K562 (cell line): ENCODE measurements at regions not wholly inside any gene's neighbourhood (a gene's known extent, or its start where the extent isn't known, plus 50 kb on each side); places are given as distances from the start of the nearest gene placed in this dataset.

Source experiments
- ATAC-seq: fragments of 200-7000 bp; cut with Tn5 transposase; 3 replicates; pipeline ENCODE4 v1.9.1; 2020; ENCODE audit warnings: moderate library complexity
- BruUV-seq: library from RNA; stranded (reverse); fragments of 400-500 nt; replicated peaks from 2 replicates; lab custom pipeline; 2021; lab: Mats Ljungman, UMichigan
- CTCF ChIA-PET: fragments of 300-600 bp; formaldehyde crosslinking; extraction: SDS; loops from one replicate; lab custom pipeline; 2021; ENCODE audit warnings: low intra/inter-chr PET ratio; lab: Yijun Ruan, JAX
- POLR2A ChIA-PET: fragments of 300-600, 350-650 bp; sonication (Branson Sonifier 250); formaldehyde crosslinking; extraction: SDS; loops from one replicate; lab custom pipeline; 2021; ENCODE audit warnings: antibody characterized with exemption, inconsistent platforms; lab: Yijun Ruan, JAX
- DNase-seq, 4 experiments: peaks; one replicate each; pipeline versions ENCODE4 v3.0.0 to v3.0.0-alpha.2; 2011 to 2018; ENCODE audit warnings: low spot score in 3 of 4, mixed read lengths in 3 of 4; ENCODE audit errors: extremely low read depth in 1 of 4
- FAIRE-seq: peaks from 2 replicates; lab custom pipeline; 2011; peaks lifted over from hg19 to GRCh38; lab: Jason Lieb, UNC
- H2AFZ ChIP-seq: 2 replicates; pipeline ENCODE4 v1.6.0; 2011; ENCODE audit warnings: low read depth, low read length, control low read depth, inconsistent platforms
- H3K27ac ChIP-seq: fragments of 200-600 bp; 3 replicates; pipeline ENCODE4 v1.8.0; 2011; ENCODE audit warnings: low read depth, mild to moderate bottlenecking, control low read depth, inconsistent platforms, low read length, moderate library complexity, mixed read lengths; ENCODE audit errors: extremely low read depth
- H3K27me3 ChIP-seq, 2 experiments: fragments of 300-600 bp in 1 of 2; 2 replicates in 1 of 2; 3 replicates in 1 of 2; pipeline versions ENCODE4 v1.6.0 to v1.8.0; 2011; ENCODE audit warnings: inconsistent platforms in 2 of 2, low read length in 2 of 2, mild to moderate bottlenecking in 1 of 2, mixed read lengths in 1 of 2, moderate library complexity in 1 of 2; ENCODE audit not compliant: control insufficient read depth in 2 of 2, insufficient read depth in 2 of 2
- H3K36me3 ChIP-seq: fragments of 300-600 bp; 3 replicates; pipeline ENCODE4 v1.8.0; 2011; ENCODE audit warnings: mild to moderate bottlenecking, low read length, inconsistent platforms; ENCODE audit not compliant: control insufficient read depth, insufficient read depth
- H3K4me1 ChIP-seq, 2 experiments: fragments of 200-600 bp in 1 of 2; replicated peaks in 1 of 2; 2 replicates in 1 of 2; 3 replicates in 1 of 2; pipeline versions ENCODE4 v1.5.1 to v1.8.0; 2011; ENCODE audit warnings: inconsistent platforms in 2 of 2, low read length in 2 of 2, mild to moderate bottlenecking in 1 of 2, mixed read lengths in 1 of 2, moderate library complexity in 1 of 2; ENCODE audit not compliant: control insufficient read depth in 2 of 2, insufficient read depth in 2 of 2
- H3K4me2 ChIP-seq: 2 replicates; pipeline ENCODE4 v1.6.1; 2011; ENCODE audit warnings: low read length, control low read depth, inconsistent platforms, mixed read lengths; ENCODE audit not compliant: insufficient read depth
- H3K4me3 ChIP-seq: fragments of 200-600 bp; sonication (generic), shearing (Covaris generic); 2 replicates; pipeline ENCODE4 v1.5.1; 2016; ENCODE audit warnings: control low read depth, inconsistent platforms
- H3K79me2 ChIP-seq: fragments of 200-600 bp; 3 replicates; pipeline ENCODE4 v1.8.0; 2011; ENCODE audit warnings: low read length, inconsistent platforms; ENCODE audit not compliant: control insufficient read depth, insufficient read depth
- H3K9ac ChIP-seq, 2 experiments: 2 replicates each; pipeline versions ENCODE4 v1.6.0 to v1.6.1; 2011; ENCODE audit warnings: low read depth in 2 of 2, low read length in 2 of 2, control low read depth in 1 of 2, inconsistent platforms in 1 of 2, mild to moderate bottlenecking in 1 of 2, mixed read lengths in 1 of 2; ENCODE audit not compliant: insufficient read depth in 1 of 2
- H3K9me1 ChIP-seq: one replicate; pipeline ENCODE4 v1.6.0; 2011; ENCODE audit warnings: inconsistent platforms, mild to moderate bottlenecking, low read length, moderate library complexity; ENCODE audit not compliant: control insufficient read depth, insufficient read depth
- H3K9me3 ChIP-seq: replicated peaks from 2 replicates; pipeline ENCODE4 v1.5.1; 2011; ENCODE audit warnings: low read depth, low read length, inconsistent platforms; ENCODE audit not compliant: control insufficient read depth, insufficient read depth
- H4K20me1 ChIP-seq: replicated peaks from 2 replicates; pipeline ENCODE4 v1.6.1; 2011; ENCODE audit warnings: low read length, inconsistent platforms, mixed read lengths; ENCODE audit not compliant: control insufficient read depth, insufficient read depth
- BCOR ChIP-seq: fragments of 450-650 bp; IDR thresholded peaks from 2 replicates; pipeline ENCODE4 v1.6.1; 2016
- GMEB1 ChIP-seq: fragments of 250-450 bp; sonication (Bioruptor Pico); IDR thresholded peaks from 2 replicates; pipeline ENCODE4 v1.4.0; 2020; ENCODE audit warnings: mild to moderate bottlenecking
- HDAC1 ChIP-seq, 2 experiments: fragments of 450-650 bp; IDR thresholded peaks; 2 replicates each; pipeline ENCODE4 v1.6.1; 2016 to 2017; ENCODE audit warnings: inconsistent platforms in 1 of 2, mild to moderate bottlenecking in 1 of 2, moderate library complexity in 1 of 2
- HMG20B ChIP-seq: fragments of 250-450 bp; sonication (Bioruptor Pico); IDR thresholded peaks from 2 replicates; pipeline ENCODE4 v1.5.0; 2021; ENCODE audit warnings: mild to moderate bottlenecking
- KAT8 ChIP-seq: fragments of 450-650 bp; IDR thresholded peaks from 2 replicates; pipeline ENCODE4 v1.6.1; 2016; ENCODE audit warnings: low read depth, mild to moderate bottlenecking
- NFRKB ChIP-seq: fragments of 450-650 bp; IDR thresholded peaks from 2 replicates; pipeline ENCODE4 v1.6.1; 2016; ENCODE audit warnings: low read depth
- STAT6 ChIP-seq: sonication (generic); formaldehyde crosslinking; IDR thresholded peaks from 2 replicates; pipeline ENCODE4 v1.8.1; 2023; ENCODE audit warnings: mild to moderate bottlenecking, missing genetic modification reagents
- TAF9B ChIP-seq: fragments of 450-650 bp; IDR thresholded peaks from 2 replicates; pipeline ENCODE4 v1.6.1; 2018; ENCODE audit warnings: mild to moderate bottlenecking; ENCODE audit not compliant: partially characterized antibody
- TAL1 ChIP-seq: fragments of 450-650 bp; IDR thresholded peaks from 2 replicates; pipeline ENCODE4 v1.6.1; 2016; ENCODE audit warnings: mild to moderate bottlenecking
- TOE1 ChIP-seq, 2 experiments: fragments of 450-650 bp in 1 of 2; sonication (generic) in 1 of 2; formaldehyde crosslinking in 1 of 2; IDR thresholded peaks; 2 replicates each; pipeline versions ENCODE4 v1.7.1 to v1.8.0; 2016 to 2022; ENCODE audit warnings: borderline replicate concordance in 2 of 2, mild to moderate bottlenecking in 2 of 2, antibody characterized with exemption in 1 of 2, inconsistent platforms in 1 of 2, low read depth in 1 of 2, missing genetic modification reagents in 1 of 2, moderate library complexity in 1 of 2
- ZFX ChIP-seq: sonication (generic); formaldehyde crosslinking; IDR thresholded peaks from 2 replicates; pipeline ENCODE4 v1.8.0; 2022; ENCODE audit warnings: mild to moderate bottlenecking, missing genetic modification reagents, moderate library complexity
- ZNF217 ChIP-seq: sonication (generic); formaldehyde crosslinking; IDR thresholded peaks from 2 replicates; pipeline ENCODE4 v1.8.0; 2022; ENCODE audit warnings: mild to moderate bottlenecking, missing genetic modification reagents
- ZNF3 ChIP-seq: fragments of 250-450 bp; sonication (Bioruptor Pico); IDR thresholded peaks from 2 replicates; pipeline ENCODE4 v1.5.0; 2021; ENCODE audit warnings: mild to moderate bottlenecking, moderate library complexity
- ZNF639 ChIP-seq, 2 experiments: fragments of 200-800 bp in 1 of 2; sonication (Bioruptor generic) in 1 of 2; sonication (generic) in 1 of 2; formaldehyde crosslinking in 1 of 2; IDR thresholded peaks in 1 of 2; conservative IDR thresholded peaks in 1 of 2; 2 replicates each; pipeline versions ENCODE4 v1.5.0 to v1.6.1; 2016 to 2020; ENCODE audit warnings: missing compliant biosample characterization in 1 of 2, missing genetic modification characterization in 1 of 2, missing genetic modification reagents in 1 of 2
- ZSCAN32 ChIP-seq: fragments of 450-650 bp; formaldehyde crosslinking; IDR thresholded peaks from 2 replicates; pipeline ENCODE4 v1.4.0; 2020; ENCODE audit warnings: mild to moderate bottlenecking, moderate library complexity
- WGBS: fragments of 100-300 bp; shearing (Covaris generic); methylation state at CpG from one replicate; pipeline ENCODE4 v1.1.6; 2016; ENCODE audit warnings: low coverage, mixed read lengths; ENCODE audit not compliant: insufficient coverage; ENCODE audit errors: missing lambda C conversion rate; 5-methylcytosine and 5-hydroxymethylcytosine counted together
- in situ Hi-C: fragments of 300-500 bp; cut with MboI; formaldehyde crosslinking; loops from 4 replicates; pipeline ENCODE4 v1.15.0; 2018; ENCODE audit warnings: inconsistent platforms, mixed read lengths
- intact Hi-C: fragments of 100-400 bp; cut with micrococcal nuclease; formaldehyde crosslinking; loops from 2 replicates; pipeline ENCODE4 v1.14.2; 2022

- no peak for ATAC-seq
- WGBS, result 4% methylated on average over 2 of the region's 2 CpGs
- in situ Hi-C loops, result no loop called here
- no peak for FAIRE-seq
- Histone ChIP-seq H3K9me1 (no peaks in the 10 kb centered on the region), H4K20me1 (no peaks in the 10 kb centered on the region), H3K9ac (no peak overlapping the region), H3K27ac (no peak overlapping the region), H3K4me3 (no peak overlapping the region), H3K4me1 (no peaks in the 10 kb centered on the region), H3K79me2 (no peaks in the 10 kb centered on the region), H2AFZ (no peak overlapping the region), H3K36me3 (no peaks in the 10 kb centered on the region), H3K4me2 (no peak overlapping the region), H3K9me3 (no peaks in the 10 kb centered on the region), H3K27me3 (no peaks in the 10 kb centered on the region)
- TF ChIP-seq ZNF217 (CRISPR knock-in tag), result no peak
- TF ChIP-seq STAT6 (CRISPR knock-in tag), result no peak
- TF ChIP-seq ZNF639 (CRISPR knock-in tag; conservative IDR thresholded peaks at IDR 0.05 in 1 of 2, IDR thresholded peaks at IDR 0.05 in 1 of 2), result no peak
- TF ChIP-seq HDAC1 (IDR thresholded peaks at IDR 0.05), result no peak
- no peak for TF ChIP-seq KAT8
- TF ChIP-seq ZNF3 (CRISPR knock-in tag), result no peak
- no peak for TF ChIP-seq ZFX (CRISPR knock-in tag)
- TF ChIP-seq HMG20B (CRISPR knock-in tag), result no peak
- no peak for TF ChIP-seq TOE1 (IDR thresholded peaks at IDR 0.05; ENCODE audit: borderline replicate concordance)
- no peak for TF ChIP-seq TOE1 (CRISPR knock-in tag; IDR thresholded peaks at IDR 0.05; ENCODE audit: borderline replicate concordance, low read depth)
- TF ChIP-seq GMEB1 (CRISPR knock-in tag), result no peak
- TF ChIP-seq TAL1, result no peak
- TF ChIP-seq BCOR, result no peak
- TF ChIP-seq ZSCAN32 (CRISPR knock-in tag), result no peak
- TF ChIP-seq NFRKB, result no peak
- TF ChIP-seq TAF9B, result no peak
- intact Hi-C loops, result no loop called here
- BruUV-seq, result no TSS peak
- ChIA-PET CTCF (no interaction called here), POLR2A (no interaction called here)
- DNase-seq, result no peak
Observed at GRCh38 chr3:144652573-144652972, 681.0 kb downstream of the DIPK2A start.
